Esophagus squamous epithelium (tissue), 4 donors: ENCODE measurements at regions not wholly inside any gene's neighbourhood (a gene's known extent, or its start where the extent isn't known, plus 50 kb on each side); places are given as distances from the start of the nearest gene placed in this dataset.

ENCODE experiments used
- CTCF ChIP-seq, 6 experiments: fragments of 450-650 bp in 4 of 6; fragments of 200-600 bp in 2 of 6; sonication (generic) in 2 of 6; IDR thresholded peaks; one replicate each; pipeline ENCODE4 v1.5.1; 2016 to 2019; ENCODE audit warnings: antibody characterized with exemption in 6 of 6, mild to moderate bottlenecking in 4 of 6, moderate library complexity in 4 of 6
- POLR2A ChIP-seq, 4 donors: fragments of 450-650 bp; IDR thresholded peaks; one replicate each; pipeline ENCODE4 v1.6.1; 2017; ENCODE audit warnings: antibody characterized with exemption in 4 of 4, mild to moderate bottlenecking in 4 of 4, moderate library complexity in 3 of 4

- no peak for TF ChIP-seq CTCF (IDR thresholded peaks at IDR 0.05)
- TF ChIP-seq POLR2A (IDR thresholded peaks at IDR 0.05) = no peak
These were observed 296.1 kb downstream of the ARAP2 start for GRCh38 chr4:35948171-35948570.
